HT-29 (cell line): ENCODE measurements at regions not wholly inside any gene's neighbourhood (a gene's known extent, or its start where the extent isn't known, plus 50 kb on each side); places are given as distances from the start of the nearest gene placed in this dataset.

ENCODE experiments used
- DNase-seq: peaks from one replicate; pipeline ENCODE4 v3.0.0-alpha.2; 2015; ENCODE audit warnings: low spot score

DNA sequence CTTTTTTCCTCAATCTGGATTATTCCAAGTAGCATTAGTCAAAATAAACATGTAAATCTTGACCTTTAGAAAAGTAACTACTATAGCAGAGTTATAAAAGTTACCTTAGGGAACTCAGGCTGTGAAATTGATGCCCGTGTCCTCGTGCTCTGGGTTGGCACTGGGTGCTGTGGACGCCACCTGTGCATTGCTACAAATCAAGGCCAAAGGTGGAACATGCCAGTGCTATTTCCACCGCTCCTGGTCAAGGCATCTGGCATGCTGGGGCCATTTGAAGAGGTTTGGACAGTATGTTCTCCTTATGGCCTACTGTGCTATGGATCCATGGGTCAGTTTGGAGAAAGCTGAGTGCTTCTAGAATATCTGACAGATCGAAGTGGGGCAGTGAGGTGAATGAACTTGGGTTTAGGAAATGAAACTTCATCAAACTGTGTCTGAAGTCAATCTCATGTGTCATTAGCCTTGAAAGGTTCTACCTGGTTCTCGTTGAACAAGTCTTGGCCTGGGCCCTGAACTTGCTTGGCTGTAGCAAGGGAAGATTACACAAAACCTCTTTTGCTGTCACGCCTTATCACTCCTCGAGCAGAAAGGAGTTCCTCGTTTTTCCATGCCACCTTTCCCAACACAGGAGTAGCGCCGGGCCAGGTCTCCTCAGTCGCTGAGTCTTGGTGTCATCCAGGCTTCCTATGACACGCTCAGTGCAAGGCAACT is 397.6 kb upstream of the RGMA start:
- no peak for DNase-seq

DNA sequence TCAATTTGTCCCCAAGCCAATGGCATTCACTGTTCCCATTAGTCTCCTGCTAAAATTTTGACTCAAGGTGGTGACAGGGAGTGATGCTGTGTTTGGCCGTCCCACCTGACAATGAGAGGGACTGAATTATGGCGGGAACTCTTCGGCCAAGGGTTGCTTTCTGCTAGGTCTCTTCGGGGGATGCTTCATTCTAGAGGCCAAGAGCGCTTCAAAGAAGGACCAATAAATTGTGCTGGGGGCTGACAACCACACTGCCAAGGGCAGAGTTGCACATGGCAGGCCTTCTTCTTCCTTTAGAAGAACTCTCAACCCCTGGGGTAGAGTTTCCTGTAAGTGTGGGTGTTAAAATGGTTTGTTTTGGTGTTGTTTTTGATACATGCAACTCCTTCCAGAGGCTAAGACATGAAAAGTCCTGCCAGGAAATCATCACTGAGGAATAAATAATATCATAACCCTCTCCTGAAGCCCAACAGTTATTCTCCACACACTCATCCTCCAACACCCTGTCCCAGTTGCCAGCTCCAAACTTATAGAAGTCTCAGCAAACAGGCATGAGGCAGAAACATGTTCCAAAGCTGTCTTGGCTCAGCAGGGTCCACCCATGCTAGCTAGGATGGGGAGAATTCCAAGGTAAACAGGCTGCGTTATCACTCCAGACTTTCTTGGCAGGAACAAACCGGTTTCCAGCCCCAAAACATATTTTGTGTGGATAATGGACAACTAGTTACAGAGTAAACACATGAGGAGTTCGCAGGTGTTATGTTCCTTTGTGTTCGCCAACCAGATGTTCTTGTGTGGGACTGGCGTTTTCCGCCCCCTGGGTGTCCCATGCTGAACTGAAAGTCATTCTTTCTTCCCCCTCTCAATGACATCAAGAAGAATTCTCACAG is 396.7 kb upstream of the RGMA start:
- DNase-seq = no peak

DNA sequence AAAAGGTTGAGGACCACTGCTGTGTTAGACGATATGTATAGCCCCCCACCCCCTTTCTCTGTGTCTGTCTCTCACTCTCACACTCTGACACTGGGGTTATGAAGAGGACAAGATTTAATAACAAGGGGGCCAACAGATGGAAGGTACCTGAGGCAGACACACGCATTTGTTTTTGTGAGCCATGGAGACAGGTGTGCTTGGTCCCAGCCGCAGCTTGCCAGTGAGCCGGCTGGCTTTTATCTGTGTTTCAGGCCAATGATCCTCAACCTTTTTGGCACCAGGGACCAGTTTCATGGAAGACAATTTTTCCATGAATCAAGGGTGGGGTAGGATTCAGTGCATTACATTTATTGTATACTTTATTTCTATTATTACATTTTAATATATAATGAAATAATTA is 394.9 kb upstream of the RGMA start:
- no peak for DNase-seq

DNA sequence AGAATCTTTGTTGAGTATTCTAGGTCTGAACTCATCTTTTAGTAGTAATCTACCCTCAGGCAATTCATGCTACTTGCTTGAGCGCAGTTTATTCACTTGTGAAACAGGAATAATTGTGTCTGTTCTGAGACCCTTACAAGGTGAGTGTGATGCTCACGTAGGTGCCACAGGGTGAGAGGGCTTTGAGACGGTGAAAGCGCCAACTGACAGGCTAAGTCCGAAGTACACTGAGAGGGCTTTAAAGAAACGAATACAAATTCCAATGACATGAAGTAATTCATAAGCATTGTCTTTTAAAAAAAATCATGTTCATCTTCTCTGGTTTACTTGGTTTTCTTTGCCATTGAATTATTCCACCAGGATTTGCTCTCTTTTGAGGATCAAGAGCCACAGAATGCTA is 393.7 kb upstream of the RGMA start:
- no peak for DNase-seq

GRCh38 chr15:93479715-93480114 is 390.7 kb upstream of the RGMA start:
- no peak for DNase-seq

GRCh38 chr15:93478947-93479346 is 389.9 kb upstream of the RGMA start:
- DNase-seq = no peak

GRCh38 chr15:93477721-93478120 is 388.7 kb upstream of the RGMA start:
- DNase-seq = no peak

GRCh38 chr15:93477188-93477587 is 388.2 kb upstream of the RGMA start:
- DNase-seq = no peak

- no peak for DNase-seq
Observed at GRCh38 chr15:93476491-93477177, 387.6 kb upstream of the RGMA start.

DNA sequence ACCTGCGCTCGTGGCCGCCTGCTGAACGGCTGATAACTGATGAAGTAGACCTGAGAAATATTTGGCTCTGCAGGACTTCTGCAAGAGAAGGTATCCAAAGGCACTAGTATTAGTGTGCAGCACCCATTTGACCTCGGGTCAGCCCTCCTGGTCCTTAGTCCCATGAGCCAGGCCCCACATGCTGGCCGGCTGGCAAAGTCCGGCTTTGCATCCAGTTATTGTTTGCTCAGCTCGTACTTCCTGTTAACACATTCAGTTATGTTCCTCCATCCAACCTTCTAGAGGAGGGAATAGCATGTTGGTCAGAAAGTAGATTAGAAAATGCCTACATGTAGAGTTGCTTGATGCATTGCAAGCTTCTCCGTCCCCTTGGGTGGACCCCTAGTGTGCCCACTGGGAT is 385.7 kb upstream of the RGMA start:
- DNase-seq = no peak

DNA sequence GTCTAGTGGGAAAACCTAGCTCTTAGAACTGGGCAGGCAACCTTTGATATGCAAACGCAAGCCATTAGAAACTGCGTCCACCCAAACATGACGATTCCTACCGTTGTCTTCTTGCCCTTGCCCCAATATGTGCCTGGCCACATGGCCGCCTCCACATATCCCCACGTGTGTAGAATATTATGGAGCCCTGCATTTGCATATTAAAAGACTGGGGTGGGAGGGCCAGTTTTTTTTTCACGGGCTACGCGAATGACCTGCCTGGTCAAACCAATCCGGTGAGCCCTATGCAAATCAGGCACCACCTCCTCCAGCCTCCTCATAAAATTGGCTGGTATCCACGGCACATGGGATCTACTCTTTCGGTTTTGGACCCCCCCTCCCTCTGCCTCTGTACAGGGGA is 381.0 kb upstream of the RGMA start:
- DNase-seq = no peak

DNA sequence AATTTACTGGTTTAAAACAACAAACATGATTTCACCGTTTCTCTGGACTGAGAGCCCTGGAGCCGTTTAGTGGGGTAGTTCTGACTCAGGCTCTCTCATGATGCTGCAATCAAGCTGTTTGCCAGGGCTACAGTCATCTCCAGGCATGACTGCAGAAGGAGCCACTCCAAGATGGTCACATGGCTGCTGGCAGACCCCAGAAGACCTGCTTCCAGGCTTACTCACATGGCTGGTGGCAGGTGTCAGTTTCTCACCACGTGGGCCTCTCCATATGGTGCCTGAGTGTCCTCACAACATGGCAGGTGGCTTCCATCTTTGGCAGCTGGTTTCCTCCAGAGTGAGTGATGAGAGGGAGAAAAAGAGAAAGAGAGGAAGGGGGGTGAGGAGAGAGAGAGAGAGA is 378.3 kb upstream of the RGMA start:
- no peak for DNase-seq

DNA sequence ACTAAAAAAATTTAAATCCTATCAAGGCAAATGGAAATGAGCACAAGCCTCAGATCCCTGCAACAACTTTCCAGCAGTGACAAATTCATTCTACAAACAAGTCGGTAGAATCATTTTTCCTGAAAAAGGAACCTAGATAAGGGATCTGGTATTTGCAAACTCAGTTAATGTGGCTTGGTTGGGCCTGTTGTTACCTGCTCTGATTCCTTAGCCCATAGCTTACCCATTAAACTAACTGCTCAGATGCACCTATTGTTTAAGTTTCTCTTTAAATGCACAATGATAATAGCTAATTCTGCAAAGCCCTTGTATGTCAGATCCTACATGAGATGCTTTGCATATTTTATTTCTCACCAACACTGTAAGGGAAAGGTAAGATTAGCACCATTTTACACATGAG is 377.4 kb upstream of the RGMA start:
- no peak for DNase-seq

DNA sequence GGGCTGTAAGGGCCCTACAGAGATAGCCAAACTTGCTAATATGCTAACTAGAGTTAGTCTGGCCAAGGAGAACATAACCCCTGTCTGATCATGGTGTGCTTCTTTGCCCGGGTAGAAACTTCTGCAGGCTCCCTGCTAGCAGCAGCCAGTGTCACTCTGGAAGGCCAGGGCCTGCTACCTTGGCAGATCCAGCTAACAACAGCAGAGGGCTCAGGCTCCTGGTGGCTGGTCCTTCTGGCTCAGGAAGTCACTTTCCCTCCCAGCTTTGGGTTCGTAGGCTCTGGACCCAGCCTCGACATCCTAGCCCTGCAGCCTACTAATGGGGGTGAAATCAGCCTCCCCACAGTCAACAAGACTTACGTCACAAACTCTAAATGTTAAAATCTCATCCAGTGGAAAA is 373.7 kb upstream of the RGMA start:
- DNase-seq = no peak

GRCh38 chr15:93460717-93461116 is 371.7 kb upstream of the RGMA start:
- DNase-seq = peak; percentile 51

- no peak for DNase-seq
Observed at GRCh38 chr15:93459396-93459795, 370.4 kb upstream of the RGMA start.

GRCh38 chr15:93458597-93458996 is 369.6 kb upstream of the RGMA start:
- DNase-seq = no peak

- no peak for DNase-seq
Observed at GRCh38 chr15:93454788-93455187, 365.8 kb upstream of the RGMA start.

DNA sequence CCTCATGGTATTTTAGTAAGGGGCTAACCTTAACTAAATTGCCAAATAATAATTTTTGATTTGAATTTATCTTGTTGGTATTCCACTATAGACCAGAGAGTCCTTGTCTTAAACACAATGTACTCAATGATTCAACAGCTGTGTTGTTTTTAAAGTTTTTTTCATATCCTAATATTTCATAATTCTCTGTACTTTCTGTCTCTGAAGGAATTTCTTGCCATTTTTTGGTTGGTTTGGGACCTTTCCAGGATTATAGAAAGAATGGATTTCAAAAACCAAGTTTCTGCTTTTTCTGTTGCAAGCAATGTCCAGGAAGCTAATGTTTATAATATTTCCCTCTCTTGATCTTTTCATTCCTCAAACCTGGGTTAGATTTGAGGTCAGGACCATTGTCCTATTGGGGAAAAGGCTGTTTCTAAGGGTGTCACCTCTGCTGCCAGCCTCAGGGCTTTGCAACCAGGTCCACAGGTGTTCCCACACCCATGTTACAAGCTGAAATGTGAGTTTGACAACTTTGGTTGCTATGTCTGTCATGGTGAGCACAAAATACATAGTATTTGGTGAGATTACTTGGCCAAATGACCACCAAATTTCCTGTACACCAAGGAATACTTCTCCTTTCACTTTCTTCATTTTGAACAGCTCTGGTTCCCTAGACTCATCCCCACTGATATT is 363.7 kb upstream of the RGMA start:
- no peak for DNase-seq

DNA sequence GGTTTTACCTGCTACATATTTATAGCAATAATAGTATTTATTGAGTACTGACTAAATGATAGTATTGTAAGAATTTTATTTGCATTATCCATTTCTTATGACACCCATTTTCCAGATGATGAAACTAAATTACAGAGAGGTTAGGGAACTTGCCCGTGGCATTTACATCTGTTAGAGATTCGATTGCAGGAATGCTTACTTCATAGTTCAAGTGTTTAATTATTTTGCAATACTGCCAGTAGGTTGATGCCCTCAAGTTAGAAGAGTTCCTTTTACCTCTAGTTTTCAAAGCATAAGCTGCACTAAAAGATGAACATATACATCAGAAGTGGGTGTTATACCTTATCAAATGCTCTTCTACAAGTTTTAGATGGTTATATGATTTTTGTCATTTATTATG is 362.8 kb upstream of the RGMA start:
- DNase-seq = no peak

DNA sequence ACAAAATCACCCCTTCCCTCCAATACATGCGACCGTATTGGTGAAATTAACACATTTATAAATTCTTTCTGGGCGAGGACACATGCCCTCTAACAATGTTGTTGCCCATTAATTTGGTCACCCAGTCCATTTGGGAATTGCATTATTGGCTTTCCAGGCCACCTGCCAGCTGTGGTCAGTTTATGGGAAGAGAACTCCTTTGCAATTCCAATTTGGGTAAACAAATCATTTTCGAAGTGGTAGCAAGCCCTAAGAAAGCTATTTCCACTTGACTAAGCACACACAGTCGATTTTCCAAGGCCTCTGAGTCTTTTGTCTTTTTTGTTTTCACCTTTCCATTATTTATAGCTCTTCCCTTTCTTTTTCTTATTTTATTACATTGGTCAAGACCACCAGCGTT is 362.3 kb upstream of the RGMA start:
- DNase-seq = peak; percentile 26

- DNase-seq = peak; percentile 23
Observed at GRCh38 chr15:93449798-93450197, 360.8 kb upstream of the RGMA start.
